ENCODE measurements at regions not wholly inside any gene's neighbourhood (a gene's known extent, or its start where the extent isn't known, plus 50 kb on each side); places are given as distances from the start of the nearest gene placed in this dataset.

DNA sequence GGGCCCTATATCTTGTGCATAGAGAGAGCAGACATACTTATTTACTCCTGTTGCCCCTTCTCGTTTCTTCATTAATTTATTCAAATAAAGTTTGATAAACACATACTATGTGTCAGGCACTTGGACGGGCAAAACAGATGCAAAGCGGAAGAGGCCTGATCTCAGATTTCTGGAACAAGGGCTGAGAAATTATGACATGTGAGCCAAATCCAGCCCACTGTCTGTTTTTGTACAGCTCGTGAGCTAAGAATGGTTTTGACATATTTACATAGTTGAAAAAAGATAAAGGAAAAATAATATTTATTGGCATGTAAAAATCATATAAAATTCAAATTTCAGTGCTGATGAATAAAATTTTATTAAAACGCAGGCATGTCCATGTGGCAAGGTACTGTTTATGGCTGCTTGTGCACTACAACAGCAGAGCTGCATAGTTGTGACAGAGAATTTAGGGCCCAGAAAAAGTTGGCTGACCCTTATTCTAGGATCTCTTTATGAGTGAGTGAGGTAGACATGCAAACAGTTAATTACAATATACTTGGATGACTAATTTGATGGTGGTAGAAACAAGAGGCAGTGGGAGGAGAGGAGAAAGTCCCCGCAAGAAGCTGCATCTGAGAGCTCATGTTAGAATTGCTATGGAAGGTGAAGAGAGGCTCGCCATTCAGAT lies 68.1 kb upstream of the ITPRID1 start:
- TF ChIP-seq, protein P1, sequence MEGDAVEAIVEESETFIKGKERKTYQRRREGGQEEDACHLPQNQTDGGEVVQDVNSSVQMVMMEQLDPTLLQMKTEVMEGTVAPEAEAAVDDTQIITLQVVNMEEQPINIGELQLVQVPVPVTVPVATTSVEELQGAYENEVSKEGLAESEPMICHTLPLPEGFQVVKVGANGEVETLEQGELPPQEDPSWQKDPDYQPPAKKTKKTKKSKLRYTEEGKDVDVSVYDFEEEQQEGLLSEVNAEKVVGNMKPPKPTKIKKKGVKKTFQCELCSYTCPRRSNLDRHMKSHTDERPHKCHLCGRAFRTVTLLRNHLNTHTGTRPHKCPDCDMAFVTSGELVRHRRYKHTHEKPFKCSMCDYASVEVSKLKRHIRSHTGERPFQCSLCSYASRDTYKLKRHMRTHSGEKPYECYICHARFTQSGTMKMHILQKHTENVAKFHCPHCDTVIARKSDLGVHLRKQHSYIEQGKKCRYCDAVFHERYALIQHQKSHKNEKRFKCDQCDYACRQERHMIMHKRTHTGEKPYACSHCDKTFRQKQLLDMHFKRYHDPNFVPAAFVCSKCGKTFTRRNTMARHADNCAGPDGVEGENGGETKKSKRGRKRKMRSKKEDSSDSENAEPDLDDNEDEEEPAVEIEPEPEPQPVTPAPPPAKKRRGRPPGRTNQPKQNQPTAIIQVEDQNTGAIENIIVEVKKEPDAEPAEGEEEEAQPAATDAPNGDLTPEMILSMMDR (conservative IDR thresholded peaks at IDR 0.05; ENCODE audit: low read depth, low read length) = no peak
- no peak for TF ChIP-seq EZH2 (IDR thresholded peaks at IDR 0.05; ENCODE audit: borderline replicate concordance, low read depth, low read length, poor library complexity, severe bottlenecking)
